ENCODE measurements at regions not wholly inside any gene's neighbourhood (a gene's known extent, or its start where the extent isn't known, plus 50 kb on each side); places are given as distances from the start of the nearest gene placed in this dataset.

- TF ChIP-seq CTCF (IDR thresholded peaks at IDR 0.05), result no peak
- TF ChIP-seq POLR2AphosphoS5 (IDR thresholded peaks at IDR 0.05; ENCODE audit: insufficient read depth in 1 of 2, low read depth in 1 of 2), result no peak
- no peak for TF ChIP-seq POLR2A (IDR thresholded peaks at IDR 0.05)
Measured at GRCh38 chr1:112826217-112826944, 111.2 kb upstream of the PPM1J start.

All from vagina (tissue), 2 donors.